SK-N-SH (cell line): ENCODE measurements at regions not wholly inside any gene's neighbourhood (a gene's known extent, or its start where the extent isn't known, plus 50 kb on each side); places are given as distances from the start of the nearest gene placed in this dataset.

Source experiments
- CTCF ChIA-PET: fragments of 300-600, 350-600 bp; formaldehyde crosslinking; extraction: SDS; loops from one replicate; lab custom pipeline; 2021; lab: Yijun Ruan, JAX
- POLR2A ChIA-PET: fragments of 350-600 bp; sonication (Branson Sonifier 250); formaldehyde crosslinking; extraction: SDS; loops from one replicate; lab custom pipeline; 2020; ENCODE audit warnings: antibody characterized with exemption, inconsistent platforms; lab: Yijun Ruan, JAX
- DNase-seq: peaks from one replicate; pipeline ENCODE4 v3.0.0; 2012
- H2AFZ ChIP-seq: fragments of 200-600 bp; sonication (generic); 2 replicates; pipeline ENCODE4 v1.8.1; 2016; ENCODE audit warnings: antibody characterized with exemption, mild to moderate bottlenecking, low read depth
- H3F3A ChIP-seq: fragments of 200-600 bp; sonication (generic); replicated peaks from 2 replicates; pipeline ENCODE3; 2016; ENCODE audit warnings: antibody characterized with exemption, mild to moderate bottlenecking; ENCODE audit not compliant: insufficient read depth
- H3K27ac ChIP-seq, 2 experiments: fragments of 200-500 bp in 1 of 2; fragments of 200-600 bp in 1 of 2; sonication (Bioruptor generic) in 1 of 2; sonication (generic), shearing (Covaris generic) in 1 of 2; 2 replicates each; pipeline versions ENCODE4 v1.5.1 to v1.6.1; 2014 to 2016; ENCODE audit warnings: low read depth in 2 of 2, inconsistent platforms in 1 of 2, low read length in 1 of 2, mild to moderate bottlenecking in 1 of 2, mixed read lengths in 1 of 2
- H3K27me3 ChIP-seq: fragments of 200-600 bp; sonication (generic), shearing (Covaris generic); 2 replicates; pipeline ENCODE4 v1.6.1; 2016; ENCODE audit warnings: mixed run types; ENCODE audit not compliant: insufficient read depth
- H3K36me3 ChIP-seq, 2 experiments: fragments of 200-500 bp in 1 of 2; fragments of 200-600 bp in 1 of 2; sonication (Bioruptor generic) in 1 of 2; sonication (generic) in 1 of 2; replicated peaks in 1 of 2; 2 replicates each; pipeline versions ENCODE3 to v1.5.1; 2014 to 2016; ENCODE audit warnings: low read length in 1 of 2, mild to moderate bottlenecking in 1 of 2; ENCODE audit not compliant: insufficient read depth in 2 of 2, control insufficient read depth in 1 of 2
- H3K4me1 ChIP-seq, 2 experiments: fragments of 200-500 bp in 1 of 2; fragments of 200-600 bp in 1 of 2; sonication (Bioruptor generic) in 1 of 2; sonication (generic), shearing (Covaris generic) in 1 of 2; 2 replicates each; pipeline versions ENCODE4 v1.5.1 to v1.6.1; 2014 to 2016; ENCODE audit warnings: low read depth in 1 of 2, low read length in 1 of 2, mixed run types in 1 of 2; ENCODE audit not compliant: insufficient read depth in 2 of 2, control insufficient read depth in 1 of 2
- H3K4me2 ChIP-seq: fragments of 200-600 bp; sonication (generic), shearing (Covaris generic); 2 replicates; pipeline ENCODE4 v1.6.1; 2017; ENCODE audit warnings: mixed run types
- H3K4me3 ChIP-seq, 2 experiments: fragments of 200-500 bp in 1 of 2; fragments of 200-600 bp in 1 of 2; sonication (Bioruptor generic) in 1 of 2; sonication (generic), shearing (Covaris generic) in 1 of 2; 2 replicates each; pipeline versions ENCODE4 v1.5.1 to v1.8.1; 2014 to 2016; ENCODE audit warnings: low read depth in 2 of 2, inconsistent platforms in 1 of 2, low read length in 1 of 2, mild to moderate bottlenecking in 1 of 2, mixed read lengths in 1 of 2, moderate library complexity in 1 of 2
- H3K79me2 ChIP-seq: fragments of 200-600 bp; sonication (generic); 2 replicates; pipeline ENCODE4 v1.8.1; 2017; ENCODE audit warnings: mild to moderate bottlenecking; ENCODE audit not compliant: insufficient read depth
- H3K9ac ChIP-seq: fragments of 200-600 bp; sonication (generic); 2 replicates; pipeline ENCODE4 v1.6.1; 2017; ENCODE audit warnings: mixed run types
- H3K9me2 ChIP-seq: fragments of 200-600 bp; sonication (generic); 2 replicates; pipeline ENCODE4 v1.6.1; 2017; ENCODE audit warnings: mixed run types
- H3K9me3 ChIP-seq: fragments of 200-600 bp; sonication (generic); 2 replicates; pipeline ENCODE4 v1.6.1; 2017; ENCODE audit warnings: mixed run types, mild to moderate bottlenecking, moderate library complexity
- H4K20me1 ChIP-seq: fragments of 200-600 bp; sonication (generic); 2 replicates; pipeline ENCODE4 v1.6.1; 2017; ENCODE audit warnings: mild to moderate bottlenecking, mixed run types; ENCODE audit not compliant: insufficient read depth
- CHD2 ChIP-seq: fragments of 150-350 bp; IDR thresholded peaks from 2 replicates; pipeline ENCODE4 v1.6.1; 2018; ENCODE audit warnings: low read length; ENCODE audit not compliant: partially characterized antibody
- CTCF ChIP-seq: fragments of 200-600 bp; sonication (generic); IDR thresholded peaks from 2 replicates; pipeline ENCODE4 v1.6.1; 2017; ENCODE audit warnings: antibody characterized with exemption, mild to moderate bottlenecking, moderate library complexity
- EZH2phosphoT487 ChIP-seq: fragments of 200-600 bp; sonication (generic); IDR thresholded peaks from 2 replicates; pipeline ENCODE4 v1.6.1; 2017; ENCODE audit warnings: low read depth, mixed run types, mild to moderate bottlenecking, antibody characterized with exemption, moderate library complexity, borderline replicate concordance
- FOXM1 ChIP-seq: IDR thresholded peaks from 2 replicates; pipeline ENCODE4 v1.4.0; 2012; ENCODE audit warnings: low read depth, mild to moderate bottlenecking
- GATA2 ChIP-seq: sonication (generic); formaldehyde crosslinking; IDR thresholded peaks from 2 replicates; pipeline ENCODE4 v1.5.0; 2020; ENCODE audit warnings: mild to moderate bottlenecking, missing genetic modification reagents
- JUND ChIP-seq: IDR thresholded peaks from 2 replicates; pipeline ENCODE4 v1.4.0; 2012
- MEF2A ChIP-seq: IDR thresholded peaks from 2 replicates; pipeline ENCODE4 v1.4.0; 2012; ENCODE audit warnings: low read depth, borderline replicate concordance
- RAD21 ChIP-seq: IDR thresholded peaks from 2 replicates; pipeline ENCODE4 v1.6.1; 2012; ENCODE audit warnings: mild to moderate bottlenecking, low read length
- REST ChIP-seq: IDR thresholded peaks from 2 replicates; pipeline ENCODE4 v1.6.1; 2012; ENCODE audit warnings: mild to moderate bottlenecking, low read depth, low read length, moderate library complexity
- SMC3 ChIP-seq: IDR thresholded peaks from 2 replicates; pipeline ENCODE4 v1.6.1; 2012; ENCODE audit warnings: low read depth, low read length, improper control_type of control experiment
- TAF1 ChIP-seq: IDR thresholded peaks from 2 replicates; pipeline ENCODE4 v1.6.1; 2012; ENCODE audit warnings: low read depth, mild to moderate bottlenecking, low read length, moderate library complexity, borderline replicate concordance
- TCF12 ChIP-seq: IDR thresholded peaks from 2 replicates; pipeline ENCODE4 v1.4.0; 2012
- TEAD4 ChIP-seq: IDR thresholded peaks from 2 replicates; pipeline ENCODE4 v1.4.0; 2012; ENCODE audit warnings: mild to moderate bottlenecking, borderline replicate concordance; ENCODE audit not compliant: insufficient read depth
- YY1 ChIP-seq: IDR thresholded peaks from 2 replicates; pipeline ENCODE4 v1.4.0; 2012; ENCODE audit warnings: low read depth, mild to moderate bottlenecking
- WGBS: methylation state at CpG from one replicate; pipeline ENCODE4 v1.1.6; 2017; ENCODE audit warnings: low lambda C conversion rate; 5-methylcytosine and 5-hydroxymethylcytosine counted together
- TF ChIP-seq, protein P1 (sequence below): fragments of 150-350 bp; IDR thresholded peaks from 2 replicates; pipeline ENCODE4 v1.6.1; 2017; ENCODE audit warnings: antibody characterized with exemption, low read length, low read depth, borderline replicate concordance
- TF ChIP-seq, protein P2 (sequence below): IDR thresholded peaks from 2 replicates; pipeline ENCODE4; 2012

DNA sequence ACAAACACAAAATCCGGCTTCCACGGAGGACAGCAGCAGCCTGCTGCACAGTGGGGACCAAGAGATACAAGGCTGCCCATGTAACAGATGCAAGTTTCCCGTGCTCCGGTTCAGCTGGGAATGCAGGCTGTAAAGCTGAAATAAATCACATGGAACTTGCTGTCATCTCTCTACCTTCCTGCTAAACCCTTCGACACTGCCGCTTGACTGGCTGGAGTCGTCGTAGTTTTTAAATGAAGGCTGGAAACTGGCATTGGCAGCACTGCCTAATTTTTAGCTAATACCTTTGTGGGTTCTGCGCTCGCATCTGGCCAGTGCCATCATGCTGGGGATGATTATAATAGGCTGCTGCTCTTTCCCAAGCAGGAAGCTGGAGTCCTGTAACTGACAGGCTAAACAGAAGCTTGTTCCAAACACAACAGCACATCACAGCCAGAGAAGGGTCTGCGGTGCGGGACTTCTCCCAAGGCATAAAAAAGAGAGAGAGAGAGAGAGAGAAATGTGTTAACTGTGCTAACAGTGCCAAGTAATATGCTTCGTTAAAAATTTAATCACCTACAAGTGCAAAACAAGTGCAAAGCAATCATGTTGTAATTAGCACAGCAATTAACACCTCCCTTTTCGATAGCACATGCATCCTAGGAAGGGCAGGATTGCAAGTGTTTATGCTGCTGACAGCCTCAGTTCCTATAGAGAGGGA is 146.1 kb downstream of the TFAP2A start:
- Histone ChIP-seq H3K27me3 (no peaks in the 10 kb centered on the region; the same call in 1 of the 2 replicates), H2AFZ (no peak overlapping the region), H3F3A (no peaks in the 10 kb centered on the region), H3K27ac (no peak overlapping the region), H3K9me3 (no peaks in the 10 kb centered on the region), H3K9me2 (no peaks in the 10 kb centered on the region), H3K4me3 (no peak overlapping the region), H3K9ac (no peak overlapping the region), H3K4me2 (no peak overlapping the region), H3K36me3 (no peaks in the 10 kb centered on the region), H3K4me1 (no peaks in the 10 kb centered on the region), H3K79me2 (no peaks in the 10 kb centered on the region), H4K20me1 (no peaks in the 10 kb centered on the region)
- DNase-seq: no peak
- WGBS: 17% methylated on average over 13 of the region's 14 CpGs
- TF ChIP-seq TCF12: no peak
- no peak for TF ChIP-seq FOXM1
- TF ChIP-seq SMC3: no peak
- TF ChIP-seq CHD2: no peak
- TF ChIP-seq, protein P1, sequence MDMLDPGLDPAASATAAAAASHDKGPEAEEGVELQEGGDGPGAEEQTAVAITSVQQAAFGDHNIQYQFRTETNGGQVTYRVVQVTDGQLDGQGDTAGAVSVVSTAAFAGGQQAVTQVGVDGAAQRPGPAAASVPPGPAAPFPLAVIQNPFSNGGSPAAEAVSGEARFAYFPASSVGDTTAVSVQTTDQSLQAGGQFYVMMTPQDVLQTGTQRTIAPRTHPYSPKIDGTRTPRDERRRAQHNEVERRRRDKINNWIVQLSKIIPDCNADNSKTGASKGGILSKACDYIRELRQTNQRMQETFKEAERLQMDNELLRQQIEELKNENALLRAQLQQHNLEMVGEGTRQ: no peak
- no peak for TF ChIP-seq RAD21
- no peak for TF ChIP-seq MEF2A
- TF ChIP-seq EZH2phosphoT487: no peak
- TF ChIP-seq JUND: no peak
- no peak for TF ChIP-seq TAF1
- TF ChIP-seq, protein P2, sequence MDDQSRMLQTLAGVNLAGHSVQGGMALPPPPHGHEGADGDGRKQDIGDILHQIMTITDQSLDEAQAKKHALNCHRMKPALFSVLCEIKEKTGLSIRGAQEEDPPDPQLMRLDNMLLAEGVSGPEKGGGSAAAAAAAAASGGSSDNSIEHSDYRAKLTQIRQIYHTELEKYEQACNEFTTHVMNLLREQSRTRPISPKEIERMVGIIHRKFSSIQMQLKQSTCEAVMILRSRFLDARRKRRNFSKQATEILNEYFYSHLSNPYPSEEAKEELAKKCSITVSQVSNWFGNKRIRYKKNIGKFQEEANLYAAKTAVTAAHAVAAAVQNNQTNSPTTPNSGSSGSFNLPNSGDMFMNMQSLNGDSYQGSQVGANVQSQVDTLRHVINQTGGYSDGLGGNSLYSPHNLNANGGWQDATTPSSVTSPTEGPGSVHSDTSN: no peak
- no peak for TF ChIP-seq YY1
- TF ChIP-seq CTCF: no peak
- no peak for TF ChIP-seq GATA2 (CRISPR knock-in tag)
- TF ChIP-seq REST: no peak
- TF ChIP-seq TEAD4: no peak
- CTCF ChIA-PET: interaction anchor here (1.1 kb wide), 1 partner anchor 11 kb away, joined by 5 read pairs; no protein-coding TSS in a partner anchor
- POLR2A ChIA-PET: no interaction called here
